ENCODE measurements at regions not wholly inside any gene's neighbourhood (a gene's known extent, or its start where the extent isn't known, plus 50 kb on each side); places are given as distances from the start of the nearest gene placed in this dataset.

GRCh38 chr5:144820278-144820677 lies 649.6 kb downstream of the KCTD16 start:
- DNase-seq (ENCODE audit: extremely low spot score, unreplicated experiment) = no peak
- no peaks in the 10 kb centered on the region for H3K36me3 Mint-ChIP-seq (ENCODE audit: unreplicated experiment)
- H3K9me3 Mint-ChIP-seq (ENCODE audit: unreplicated experiment) = peaks cover 5% of the 10 kb centered on the region
- H3K27ac Mint-ChIP-seq (ENCODE audit: unreplicated experiment) = no peak overlapping the region
- no peak overlapping the region for H3K4me3 Mint-ChIP-seq (ENCODE audit: unreplicated experiment)
- no peak for TF ChIP-seq CTCF (IDR thresholded peaks at IDR 0.05)
- no peaks in the 10 kb centered on the region for H3K27me3 Mint-ChIP-seq (ENCODE audit: unreplicated experiment)
- H3K4me1 Mint-ChIP-seq (ENCODE audit: unreplicated experiment) = peaks cover 3% of the 10 kb centered on the region

DNA sequence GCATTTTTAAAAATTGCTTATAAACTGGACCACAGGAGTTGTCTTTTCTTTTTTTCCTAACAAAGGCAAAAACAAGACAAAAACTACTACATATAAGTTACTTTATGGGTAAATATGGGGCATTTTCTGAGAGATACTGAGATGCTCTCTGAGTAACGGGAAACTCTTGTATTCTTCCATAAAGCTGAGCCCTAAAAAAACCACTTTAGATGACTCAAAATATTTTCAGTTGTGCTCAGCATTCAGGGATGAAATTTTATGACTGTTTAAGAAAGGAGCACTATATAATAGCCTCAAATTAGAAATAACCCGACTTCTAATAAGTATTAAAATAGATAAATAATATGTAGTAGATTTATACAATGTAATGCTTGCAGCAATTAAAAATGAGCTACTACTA lies 644.5 kb downstream of the KCTD16 start:
- TF ChIP-seq CTCF (IDR thresholded peaks at IDR 0.05) = no peak
- no peaks in the 10 kb centered on the region for H3K4me1 Mint-ChIP-seq (ENCODE audit: unreplicated experiment)
- no peaks in the 10 kb centered on the region for H3K27me3 Mint-ChIP-seq (ENCODE audit: unreplicated experiment)
- H3K27ac Mint-ChIP-seq (ENCODE audit: unreplicated experiment) = no peak overlapping the region
- no peaks in the 10 kb centered on the region for H3K9me3 Mint-ChIP-seq (ENCODE audit: unreplicated experiment)
- no peak overlapping the region for H3K4me3 Mint-ChIP-seq (ENCODE audit: unreplicated experiment)
- no peaks in the 10 kb centered on the region for H3K36me3 Mint-ChIP-seq (ENCODE audit: unreplicated experiment)
- no peak for DNase-seq (ENCODE audit: extremely low spot score, unreplicated experiment)

DNA sequence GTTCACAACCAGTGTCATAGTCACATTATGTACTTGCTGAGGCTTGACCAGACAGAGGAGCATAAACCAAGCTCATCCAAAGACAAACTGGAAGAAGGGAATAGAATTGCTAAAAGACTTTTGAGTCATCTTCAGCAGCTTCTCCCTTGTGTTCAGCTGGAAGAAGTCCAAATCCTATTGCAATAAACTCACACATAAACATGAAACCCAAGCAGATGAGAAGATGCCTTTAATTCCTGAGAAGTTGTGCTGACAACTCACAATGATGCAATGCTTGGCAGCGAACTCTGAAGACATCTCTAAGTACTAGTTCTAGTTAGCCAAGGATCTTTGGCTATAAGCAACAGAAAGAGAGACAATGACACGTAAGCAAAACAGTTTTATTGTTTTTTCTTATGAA lies 642.1 kb downstream of the KCTD16 start:
- H3K4me3 Mint-ChIP-seq (ENCODE audit: unreplicated experiment) = no peak overlapping the region
- DNase-seq (ENCODE audit: extremely low spot score, unreplicated experiment) = no peak
- TF ChIP-seq CTCF (IDR thresholded peaks at IDR 0.05) = no peak
- no peaks in the 10 kb centered on the region for H3K36me3 Mint-ChIP-seq (ENCODE audit: unreplicated experiment)
- no peaks in the 10 kb centered on the region for H3K27me3 Mint-ChIP-seq (ENCODE audit: unreplicated experiment)
- H3K9me3 Mint-ChIP-seq (ENCODE audit: unreplicated experiment) = no peaks in the 10 kb centered on the region
- no peak overlapping the region for H3K27ac Mint-ChIP-seq (ENCODE audit: unreplicated experiment)
- no peaks in the 10 kb centered on the region for H3K4me1 Mint-ChIP-seq (ENCODE audit: unreplicated experiment)

DNA sequence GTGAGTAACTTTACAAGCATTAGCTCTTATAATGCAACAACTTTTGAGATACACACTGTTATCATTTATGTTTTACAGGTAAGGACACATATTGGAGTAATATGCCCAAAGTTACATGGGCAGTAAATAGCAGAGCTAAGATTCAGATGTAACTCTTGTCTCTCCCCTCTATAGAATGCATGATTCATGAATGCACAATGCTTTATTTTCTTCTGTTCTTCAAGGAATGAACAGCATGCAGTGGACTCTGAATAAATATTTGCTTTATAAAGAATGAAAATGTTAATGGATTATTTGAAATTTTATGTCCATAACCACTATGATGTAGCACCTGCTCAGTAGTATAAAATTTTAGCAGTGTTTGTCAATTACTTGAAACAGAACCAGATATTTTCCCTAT lies 629.5 kb downstream of the KCTD16 start:
- Mint-ChIP-seq H3K9me3 (ENCODE audit: unreplicated experiment) (no peaks in the 10 kb centered on the region), H3K27me3 (ENCODE audit: unreplicated experiment) (no peaks in the 10 kb centered on the region), H3K4me3 (ENCODE audit: unreplicated experiment) (no peak overlapping the region), H3K36me3 (ENCODE audit: unreplicated experiment) (no peaks in the 10 kb centered on the region), H3K4me1 (ENCODE audit: unreplicated experiment) (peaks cover under 1% of the 10 kb centered on the region), H3K27ac (ENCODE audit: unreplicated experiment) (no peak overlapping the region)
- DNase-seq (ENCODE audit: extremely low spot score, unreplicated experiment) = no peak
- no peak for TF ChIP-seq CTCF (IDR thresholded peaks at IDR 0.05)

- TF ChIP-seq CTCF (IDR thresholded peaks at IDR 0.05) = no peak
Measured at GRCh38 chr5:144798595-144798994, 627.9 kb downstream of the KCTD16 start.

More at GRCh38 chr5:144798595-144798994, 627.9 kb downstream of the KCTD16 start:
- no peaks in the 10 kb centered on the region for H3K27me3 Mint-ChIP-seq (ENCODE audit: unreplicated experiment)
- H3K9me3 Mint-ChIP-seq (ENCODE audit: unreplicated experiment) = no peaks in the 10 kb centered on the region
- no peak for DNase-seq (ENCODE audit: extremely low spot score, unreplicated experiment)
- no peak overlapping the region for H3K27ac Mint-ChIP-seq (ENCODE audit: unreplicated experiment)
- no peaks in the 10 kb centered on the region for H3K36me3 Mint-ChIP-seq (ENCODE audit: unreplicated experiment)
- no peak overlapping the region for H3K4me3 Mint-ChIP-seq (ENCODE audit: unreplicated experiment)
- H3K4me1 Mint-ChIP-seq (ENCODE audit: unreplicated experiment) = peaks cover 2% of the 10 kb centered on the region
